Panc1 (cell line): ENCODE measurements at regions not wholly inside any gene's neighbourhood (a gene's known extent, or its start where the extent isn't known, plus 50 kb on each side); places are given as distances from the start of the nearest gene placed in this dataset.

Experiments used
- ATAC-seq: fragments of 200-7000 bp; cut with Tn5 transposase; 2 replicates; pipeline ENCODE4 v1.9.1; 2020; ENCODE audit warnings: mild to moderate bottlenecking, moderate library complexity
- BruUV-seq: library from RNA; stranded (reverse); fragments of 400-500 nt; replicated peaks from 2 replicates; lab custom pipeline; 2021; lab: Mats Ljungman, UMichigan
- CTCF ChIA-PET: fragments of 300-600 bp; sonication (Branson Sonifier 250); formaldehyde crosslinking; loops from one replicate; lab custom pipeline; 2022; ENCODE audit warnings: antibody characterized with exemption; lab: Charles Lee
- POLR2A ChIA-PET: fragments of 300-600 bp; sonication (Branson Sonifier 250); formaldehyde crosslinking; loops from one replicate; lab custom pipeline; 2022; ENCODE audit warnings: antibody characterized with exemption; lab: Charles Lee
- DNase-seq: peaks from one replicate; pipeline ENCODE4 v3.0.0-alpha.2; 2010; ENCODE audit warnings: low read depth, low spot score
- H3K27ac ChIP-seq: 2 replicates; pipeline ENCODE4 v1.5.1; 2011; ENCODE audit warnings: mild to moderate bottlenecking, low read length, inconsistent platforms
- H3K27me3 ChIP-seq: fragments of 200-500 bp; sonication (Bioruptor generic); 2 replicates; pipeline ENCODE4 v1.6.0; 2014; ENCODE audit warnings: low read length, inconsistent platforms; ENCODE audit not compliant: control insufficient read depth, insufficient read depth
- H3K36me3 ChIP-seq: fragments of 200-500 bp; sonication (Bioruptor generic); 2 replicates; pipeline ENCODE4 v1.5.1; 2014; ENCODE audit warnings: inconsistent platforms, mild to moderate bottlenecking, low read length, moderate library complexity; ENCODE audit not compliant: control insufficient read depth, insufficient read depth
- H3K4me1 ChIP-seq: 2 replicates; pipeline ENCODE4 v1.5.1; 2011; ENCODE audit warnings: inconsistent platforms, mild to moderate bottlenecking, low read length, moderate library complexity; ENCODE audit not compliant: control insufficient read depth, insufficient read depth
- H3K4me3 ChIP-seq, 2 experiments: 2 replicates each; pipeline ENCODE4 v1.5.1; 2011 to 2012; ENCODE audit warnings: low read depth in 2 of 2, low read length in 2 of 2, mild to moderate bottlenecking in 2 of 2, inconsistent platforms in 1 of 2, moderate library complexity in 1 of 2
- H3K9me3 ChIP-seq: fragments of 200-500 bp; sonication (Bioruptor generic); 2 replicates; pipeline ENCODE4 v1.5.1; 2014; ENCODE audit warnings: low read depth, mild to moderate bottlenecking, inconsistent platforms, low read length, moderate library complexity; ENCODE audit not compliant: control insufficient read depth, insufficient read depth
- CTCF ChIP-seq: fragments of 450-650 bp; IDR thresholded peaks from 2 replicates; pipeline ENCODE4 v1.5.1; 2017; ENCODE audit warnings: mild to moderate bottlenecking
- POLR2AphosphoS5 ChIP-seq: IDR thresholded peaks from 2 replicates; pipeline ENCODE4 v1.6.1; 2012; ENCODE audit warnings: mild to moderate bottlenecking, low read depth, low read length, moderate library complexity
- REST ChIP-seq, 2 experiments: IDR thresholded peaks; 2 replicates each; pipeline ENCODE4 v1.6.1; 2011 to 2012; ENCODE audit warnings: low read depth in 2 of 2, control low read depth in 1 of 2, low read length in 1 of 2, mild to moderate bottlenecking in 1 of 2, moderate library complexity in 1 of 2; ENCODE audit not compliant: insufficient read depth in 1 of 2
- SIN3A ChIP-seq: IDR thresholded peaks from 2 replicates; pipeline ENCODE4 v1.6.1; 2012; ENCODE audit warnings: low read depth, mild to moderate bottlenecking, low read length, moderate library complexity, borderline replicate concordance; ENCODE audit not compliant: insufficient read depth
- TCF7L2 ChIP-seq: IDR thresholded peaks from 2 replicates; pipeline ENCODE4 v1.6.1; 2011; ENCODE audit warnings: mild to moderate bottlenecking, low read depth, low read length, inconsistent platforms
- in situ Hi-C: cut with HindIII; loops from 2 replicates; pipeline ENCODE4 v1.10.0; 2016; ENCODE audit warnings: low sequenced_read_pairs, low pct_unique_long_range_greater_than_20kb
- intact Hi-C: fragments of 100-400 bp; cut with micrococcal nuclease; formaldehyde crosslinking; loops from one replicate; pipeline ENCODE4 v1.10.0; 2022; ENCODE audit not compliant: unreplicated experiment

- no peak for TF ChIP-seq TCF7L2
- TF ChIP-seq REST (IDR thresholded peaks at IDR 0.05; ENCODE audit: insufficient read depth in 1 of 2, low read depth in 2 of 2, low read length in 1 of 2): no peak
- TF ChIP-seq CTCF: peak; percentile 94
- no peak for TF ChIP-seq SIN3A
- no peak for TF ChIP-seq POLR2AphosphoS5
- Histone ChIP-seq H3K27me3 (no peaks in the 10 kb centered on the region), H3K27ac (no peak overlapping the region), H3K36me3 (no peaks in the 10 kb centered on the region), H3K4me3 (no peak overlapping the region; a peak in 1 of 4 replicates), H3K4me1 (no peaks in the 10 kb centered on the region), H3K9me3 (no peaks in the 10 kb centered on the region)
- CTCF ChIA-PET: interaction anchor here (0.6 to 0.9 kb wide), 5 partner anchors 61 to 135 kb away, joined by 3 to 4 read pairs (median 3); no protein-coding TSS in a partner anchor
- in situ Hi-C loops: no loop called here
- POLR2A ChIA-PET: no interaction called here
- no TSS peak for BruUV-seq
- DNase-seq (peak; percentile 36), ATAC-seq (peak; percentile 93)
- intact Hi-C loops: loop anchor here (5.0 to 10.0 kb wide), 2 partner anchors 87 to 285 kb away; no protein-coding TSS in a partner anchor
Measured at GRCh38 chr4:177250056-177250696, 59.5 kb upstream of the NEIL3 start.

- ATAC-seq (no peak), DNase-seq (no peak)
- ChIA-PET POLR2A (no interaction called here), CTCF (no interaction called here)
- no peak overlapping the region for H3K4me3 ChIP-seq
- no peak overlapping the region for H3K27ac ChIP-seq
- H3K4me1 ChIP-seq: no peaks in the 10 kb centered on the region
- H3K36me3 ChIP-seq: no peaks in the 10 kb centered on the region
- no peaks in the 10 kb centered on the region for H3K9me3 ChIP-seq
- in situ Hi-C loops (no loop called here), intact Hi-C loops (loop anchor here (5.0 to 10.0 kb wide), 2 partner anchors 86 to 284 kb away; no protein-coding TSS in a partner anchor)
- TF ChIP-seq SIN3A (no peak), POLR2AphosphoS5 (no peak), CTCF (no peak), TCF7L2 (no peak), REST (IDR thresholded peaks at IDR 0.05; ENCODE audit: insufficient read depth in 1 of 2, low read depth in 2 of 2, low read length in 1 of 2) (no peak)
- BruUV-seq: no TSS peak
- no peaks in the 10 kb centered on the region for H3K27me3 ChIP-seq
Measured at GRCh38 chr4:177251237-177251636, 58.4 kb upstream of the NEIL3 start.
